SK-N-SH treated with all-trans-retinoic acid at 6 μM for 48 hours (cell line): ENCODE measurements at regions not wholly inside any gene's neighbourhood (a gene's known extent, or its start where the extent isn't known, plus 50 kb on each side); places are given as distances from the start of the nearest gene placed in this dataset.

Experiments
- ATAC-seq: fragments of 200-7000 bp; cut with Tn5 transposase; 3 replicates; pipeline ENCODE4 v1.9.1; 2020; ENCODE audit warnings: mild to moderate bottlenecking, moderate library complexity
- ARNTL ChIP-seq: fragments of 450-650 bp; formaldehyde crosslinking; IDR thresholded peaks from 2 replicates; pipeline ENCODE4 v1.5.0; 2020; ENCODE audit warnings: low read depth, mild to moderate bottlenecking, moderate library complexity, borderline replicate concordance
- BACH2 ChIP-seq: fragments of 250-450 bp; sonication (Bioruptor Pico); IDR thresholded peaks from 2 replicates; pipeline ENCODE4 v1.9.0; 2021; ENCODE audit warnings: mild to moderate bottlenecking, borderline replicate concordance
- ESRRG ChIP-seq: fragments of 250-450 bp; sonication (Bioruptor Pico); IDR thresholded peaks from 2 replicates; pipeline ENCODE4 v1.6.1; 2021; ENCODE audit warnings: mild to moderate bottlenecking
- GLIS3 ChIP-seq: fragments of 250-450 bp; sonication (Bioruptor Pico); IDR thresholded peaks from 2 replicates; pipeline ENCODE4 v1.5.0; 2020; ENCODE audit warnings: mild to moderate bottlenecking, moderate library complexity
- ISL1 ChIP-seq: fragments of 250-450 bp; sonication (Bioruptor Pico); IDR thresholded peaks from 2 replicates; pipeline ENCODE4 v2.1.2; 2022; ENCODE audit warnings: mild to moderate bottlenecking, moderate library complexity
- TCF4 ChIP-seq: fragments of 250-450 bp; sonication (Bioruptor Pico); IDR thresholded peaks from 2 replicates; pipeline ENCODE4 v1.8.0; 2021; ENCODE audit warnings: mild to moderate bottlenecking, moderate library complexity, borderline replicate concordance
- TOX ChIP-seq: fragments of 250-450 bp; sonication (Bioruptor Pico); IDR thresholded peaks from 2 replicates; pipeline ENCODE4 v1.8.0; 2021; ENCODE audit warnings: mild to moderate bottlenecking, moderate library complexity, borderline replicate concordance
- ZFP3 ChIP-seq: fragments of 250-450 bp; sonication (Bioruptor Pico); IDR thresholded peaks from 2 replicates; pipeline ENCODE4 v1.5.0; 2020; ENCODE audit warnings: mild to moderate bottlenecking, moderate library complexity
- ZFP30 ChIP-seq: fragments of 450-650 bp; formaldehyde crosslinking; IDR thresholded peaks from 2 replicates; pipeline ENCODE4 v1.5.0; 2022; ENCODE audit warnings: mild to moderate bottlenecking, moderate library complexity
- ZNF565 ChIP-seq: fragments of 450-650 bp; formaldehyde crosslinking; conservative IDR thresholded peaks from 2 replicates; pipeline ENCODE4 v1.5.0; 2020; ENCODE audit warnings: low read depth, mild to moderate bottlenecking, moderate library complexity
- ZNF70 ChIP-seq: fragments of 450-650 bp; formaldehyde crosslinking; IDR thresholded peaks from 2 replicates; pipeline ENCODE4 v1.5.0; 2020; ENCODE audit warnings: mild to moderate bottlenecking, moderate library complexity
- ZNF8 ChIP-seq: fragments of 450-650 bp; formaldehyde crosslinking; IDR thresholded peaks from 2 replicates; pipeline ENCODE4 v1.5.0; 2020; ENCODE audit warnings: mild to moderate bottlenecking, moderate library complexity
- TF ChIP-seq, protein P1 (sequence below): fragments of 250-450 bp; sonication (Bioruptor Pico); IDR thresholded peaks from 2 replicates; pipeline ENCODE4 v1.5.0; 2020; ENCODE audit warnings: mild to moderate bottlenecking, moderate library complexity
- TF ChIP-seq, protein P2 (sequence below): fragments of 250-450 bp; sonication (Bioruptor Pico); IDR thresholded peaks from 2 replicates; pipeline ENCODE4 v1.8.0; 2021; ENCODE audit warnings: low read depth, mild to moderate bottlenecking, moderate library complexity, borderline replicate concordance
- TF ChIP-seq, protein P3 (sequence below): fragments of 250-450 bp; sonication (Bioruptor Pico); IDR thresholded peaks from 2 replicates; pipeline ENCODE4 v1.5.1; 2020; ENCODE audit warnings: low read depth, mild to moderate bottlenecking, moderate library complexity
- TF ChIP-seq, protein P4 (sequence below): fragments of 250-450 bp; sonication (Bioruptor Pico); IDR thresholded peaks from 2 replicates; pipeline ENCODE4 v1.8.0; 2020; ENCODE audit warnings: mild to moderate bottlenecking, moderate library complexity, borderline replicate concordance
- TF ChIP-seq, protein P5 (sequence below): fragments of 250-450 bp; sonication (Bioruptor Pico); IDR thresholded peaks from 2 replicates; pipeline ENCODE4 v1.5.1; 2021; ENCODE audit warnings: mild to moderate bottlenecking, moderate library complexity

DNA sequence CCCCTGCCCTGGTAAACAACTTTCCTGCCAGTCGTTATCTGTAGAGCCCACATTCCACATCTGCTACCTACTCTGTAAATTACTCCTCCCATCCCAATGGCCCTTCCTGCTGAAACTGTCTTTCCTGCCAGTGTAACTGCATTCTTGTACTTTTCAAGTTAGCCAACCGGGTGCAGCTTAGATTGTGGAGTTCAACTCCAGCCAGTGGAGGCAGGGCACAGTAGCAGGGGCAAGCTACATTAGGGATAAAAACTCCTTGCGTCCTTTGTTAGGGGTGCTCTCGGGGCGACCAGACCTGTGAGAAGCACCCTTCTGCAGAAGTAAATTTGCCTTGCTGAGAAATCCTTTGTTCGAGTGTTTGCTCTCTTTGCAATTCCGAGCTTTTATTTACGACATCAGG lies 639.0 kb upstream of the TYRP1 start:
- ATAC-seq, result no peak
- TF ChIP-seq TCF4 (no peak), GLIS3 (CRISPR knock-in tag) (no peak)

DNA sequence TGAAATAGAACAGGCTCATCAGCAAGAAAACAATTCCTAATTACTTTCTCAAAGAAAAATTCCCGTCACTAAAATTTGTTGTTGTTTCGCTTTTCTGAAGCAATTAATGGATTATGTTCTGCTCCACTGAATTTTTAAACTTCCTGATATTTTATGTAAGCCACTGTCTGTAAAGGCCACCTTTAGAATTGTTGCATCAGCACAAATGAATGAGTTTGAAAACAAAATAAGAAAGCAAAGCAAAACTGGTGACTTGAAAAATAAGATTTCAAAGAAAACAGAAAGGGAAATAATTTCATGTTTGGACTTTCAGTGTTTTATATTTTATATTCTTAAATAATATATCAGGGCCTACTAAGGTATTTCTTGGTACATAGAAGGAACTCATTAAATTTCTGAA lies 636.3 kb upstream of the TYRP1 start:
- ATAC-seq, result no peak
- TF ChIP-seq GLIS3 (CRISPR knock-in tag), result no peak
- no peak for TF ChIP-seq ISL1 (CRISPR knock-in tag)
- no peak for TF ChIP-seq ZFP30
- TF ChIP-seq, protein P1, sequence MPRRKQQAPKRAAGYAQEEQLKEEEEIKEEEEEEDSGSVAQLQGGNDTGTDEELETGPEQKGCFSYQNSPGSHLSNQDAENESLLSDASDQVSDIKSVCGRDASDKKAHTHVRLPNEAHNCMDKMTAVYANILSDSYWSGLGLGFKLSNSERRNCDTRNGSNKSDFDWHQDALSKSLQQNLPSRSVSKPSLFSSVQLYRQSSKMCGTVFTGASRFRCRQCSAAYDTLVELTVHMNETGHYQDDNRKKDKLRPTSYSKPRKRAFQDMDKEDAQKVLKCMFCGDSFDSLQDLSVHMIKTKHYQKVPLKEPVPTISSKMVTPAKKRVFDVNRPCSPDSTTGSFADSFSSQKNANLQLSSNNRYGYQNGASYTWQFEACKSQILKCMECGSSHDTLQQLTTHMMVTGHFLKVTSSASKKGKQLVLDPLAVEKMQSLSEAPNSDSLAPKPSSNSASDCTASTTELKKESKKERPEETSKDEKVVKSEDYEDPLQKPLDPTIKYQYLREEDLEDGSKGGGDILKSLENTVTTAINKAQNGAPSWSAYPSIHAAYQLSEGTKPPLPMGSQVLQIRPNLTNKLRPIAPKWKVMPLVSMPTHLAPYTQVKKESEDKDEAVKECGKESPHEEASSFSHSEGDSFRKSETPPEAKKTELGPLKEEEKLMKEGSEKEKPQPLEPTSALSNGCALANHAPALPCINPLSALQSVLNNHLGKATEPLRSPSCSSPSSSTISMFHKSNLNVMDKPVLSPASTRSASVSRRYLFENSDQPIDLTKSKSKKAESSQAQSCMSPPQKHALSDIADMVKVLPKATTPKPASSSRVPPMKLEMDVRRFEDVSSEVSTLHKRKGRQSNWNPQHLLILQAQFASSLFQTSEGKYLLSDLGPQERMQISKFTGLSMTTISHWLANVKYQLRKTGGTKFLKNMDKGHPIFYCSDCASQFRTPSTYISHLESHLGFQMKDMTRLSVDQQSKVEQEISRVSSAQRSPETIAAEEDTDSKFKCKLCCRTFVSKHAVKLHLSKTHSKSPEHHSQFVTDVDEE (CRISPR knock-in tag), result no peak
- TF ChIP-seq BACH2 (CRISPR knock-in tag), result no peak
- TF ChIP-seq ZNF565 (CRISPR knock-in tag), result no peak
- TF ChIP-seq, protein P2, sequence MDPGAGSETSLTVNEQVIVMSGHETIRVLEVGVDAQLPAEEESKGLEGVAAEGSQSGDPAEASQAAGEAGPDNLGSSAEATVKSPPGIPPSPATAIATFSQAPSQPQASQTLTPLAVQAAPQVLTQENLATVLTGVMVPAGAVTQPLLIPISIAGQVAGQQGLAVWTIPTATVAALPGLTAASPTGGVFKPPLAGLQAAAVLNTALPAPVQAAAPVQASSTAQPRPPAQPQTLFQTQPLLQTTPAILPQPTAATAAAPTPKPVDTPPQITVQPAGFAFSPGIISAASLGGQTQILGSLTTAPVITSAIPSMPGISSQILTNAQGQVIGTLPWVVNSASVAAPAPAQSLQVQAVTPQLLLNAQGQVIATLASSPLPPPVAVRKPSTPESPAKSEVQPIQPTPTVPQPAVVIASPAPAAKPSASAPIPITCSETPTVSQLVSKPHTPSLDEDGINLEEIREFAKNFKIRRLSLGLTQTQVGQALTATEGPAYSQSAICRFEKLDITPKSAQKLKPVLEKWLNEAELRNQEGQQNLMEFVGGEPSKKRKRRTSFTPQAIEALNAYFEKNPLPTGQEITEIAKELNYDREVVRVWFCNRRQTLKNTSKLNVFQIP (CRISPR knock-in tag), result no peak
- TF ChIP-seq ESRRG (CRISPR knock-in tag), result no peak
- TF ChIP-seq, protein P3, sequence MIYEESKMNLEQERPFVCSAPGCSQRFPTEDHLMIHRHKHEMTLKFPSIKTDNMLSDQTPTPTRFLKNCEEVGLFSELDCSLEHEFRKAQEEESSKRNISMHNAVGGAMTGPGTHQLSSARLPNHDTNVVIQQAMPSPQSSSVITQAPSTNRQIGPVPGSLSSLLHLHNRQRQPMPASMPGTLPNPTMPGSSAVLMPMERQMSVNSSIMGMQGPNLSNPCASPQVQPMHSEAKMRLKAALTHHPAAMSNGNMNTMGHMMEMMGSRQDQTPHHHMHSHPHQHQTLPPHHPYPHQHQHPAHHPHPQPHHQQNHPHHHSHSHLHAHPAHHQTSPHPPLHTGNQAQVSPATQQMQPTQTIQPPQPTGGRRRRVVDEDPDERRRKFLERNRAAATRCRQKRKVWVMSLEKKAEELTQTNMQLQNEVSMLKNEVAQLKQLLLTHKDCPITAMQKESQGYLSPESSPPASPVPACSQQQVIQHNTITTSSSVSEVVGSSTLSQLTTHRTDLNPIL (CRISPR knock-in tag), result no peak
- TF ChIP-seq TOX (CRISPR knock-in tag), result no peak
- TF ChIP-seq ZNF8, result no peak
- TF ChIP-seq, protein P4, sequence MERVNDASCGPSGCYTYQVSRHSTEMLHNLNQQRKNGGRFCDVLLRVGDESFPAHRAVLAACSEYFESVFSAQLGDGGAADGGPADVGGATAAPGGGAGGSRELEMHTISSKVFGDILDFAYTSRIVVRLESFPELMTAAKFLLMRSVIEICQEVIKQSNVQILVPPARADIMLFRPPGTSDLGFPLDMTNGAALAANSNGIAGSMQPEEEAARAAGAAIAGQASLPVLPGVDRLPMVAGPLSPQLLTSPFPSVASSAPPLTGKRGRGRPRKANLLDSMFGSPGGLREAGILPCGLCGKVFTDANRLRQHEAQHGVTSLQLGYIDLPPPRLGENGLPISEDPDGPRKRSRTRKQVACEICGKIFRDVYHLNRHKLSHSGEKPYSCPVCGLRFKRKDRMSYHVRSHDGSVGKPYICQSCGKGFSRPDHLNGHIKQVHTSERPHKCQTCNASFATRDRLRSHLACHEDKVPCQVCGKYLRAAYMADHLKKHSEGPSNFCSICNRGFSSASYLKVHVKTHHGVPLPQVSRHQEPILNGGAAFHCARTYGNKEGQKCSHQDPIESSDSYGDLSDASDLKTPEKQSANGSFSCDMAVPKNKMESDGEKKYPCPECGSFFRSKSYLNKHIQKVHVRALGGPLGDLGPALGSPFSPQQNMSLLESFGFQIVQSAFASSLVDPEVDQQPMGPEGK (CRISPR knock-in tag), result no peak
- TF ChIP-seq ZFP3 (CRISPR knock-in tag), result no peak
- TF ChIP-seq, protein P5, sequence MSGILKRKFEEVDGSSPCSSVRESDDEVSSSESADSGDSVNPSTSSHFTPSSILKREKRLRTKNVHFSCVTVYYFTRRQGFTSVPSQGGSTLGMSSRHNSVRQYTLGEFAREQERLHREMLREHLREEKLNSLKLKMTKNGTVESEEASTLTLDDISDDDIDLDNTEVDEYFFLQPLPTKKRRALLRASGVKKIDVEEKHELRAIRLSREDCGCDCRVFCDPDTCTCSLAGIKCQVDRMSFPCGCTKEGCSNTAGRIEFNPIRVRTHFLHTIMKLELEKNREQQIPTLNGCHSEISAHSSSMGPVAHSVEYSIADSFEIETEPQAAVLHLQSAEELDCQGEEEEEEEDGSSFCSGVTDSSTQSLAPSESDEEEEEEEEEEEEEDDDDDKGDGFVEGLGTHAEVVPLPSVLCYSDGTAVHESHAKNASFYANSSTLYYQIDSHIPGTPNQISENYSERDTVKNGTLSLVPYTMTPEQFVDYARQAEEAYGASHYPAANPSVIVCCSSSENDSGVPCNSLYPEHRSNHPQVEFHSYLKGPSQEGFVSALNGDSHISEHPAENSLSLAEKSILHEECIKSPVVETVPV (CRISPR knock-in tag), result no peak

DNA sequence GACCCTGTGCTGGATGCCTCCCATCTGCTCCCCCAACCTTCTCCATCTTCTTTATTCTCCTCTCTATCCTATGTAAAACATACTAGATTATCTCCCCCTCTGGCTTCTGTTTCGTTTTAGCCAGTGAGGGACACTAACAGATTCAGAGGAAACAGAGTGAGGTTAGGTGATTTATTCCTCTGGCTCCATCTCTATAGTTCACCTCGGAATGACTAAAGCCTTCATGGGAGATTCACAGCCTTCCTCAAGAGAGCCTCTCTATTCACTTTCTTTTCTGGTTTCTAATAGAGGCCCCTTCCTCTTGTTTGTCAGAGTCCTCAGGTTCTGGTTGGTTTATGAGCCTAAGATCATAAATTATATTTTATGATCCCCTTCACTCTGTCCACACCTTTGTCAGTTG lies 633.1 kb upstream of the TYRP1 start:
- TF ChIP-seq ARNTL (CRISPR knock-in tag) (no peak), TCF4 (no peak), GLIS3 (CRISPR knock-in tag) (no peak), ZNF70 (CRISPR knock-in tag) (no peak), TOX (CRISPR knock-in tag) (no peak)
- TF ChIP-seq, protein P3 (CRISPR knock-in tag), result no peak
- TF ChIP-seq, protein P4 (CRISPR knock-in tag), result no peak
- TF ChIP-seq, protein P1 (CRISPR knock-in tag), result no peak
- ATAC-seq, result no peak
